ENCODE measurements at regions not wholly inside any gene's neighbourhood (a gene's known extent, or its start where the extent isn't known, plus 50 kb on each side); places are given as distances from the start of the nearest gene placed in this dataset.
A peak's percentile ranks its signal among the peaks of the same experiment; 100 is the strongest.

GRCh38 chr1:243921111-243921510 lies 71.1 kb upstream of the AKT3 start:
- TF ChIP-seq, protein P1, sequence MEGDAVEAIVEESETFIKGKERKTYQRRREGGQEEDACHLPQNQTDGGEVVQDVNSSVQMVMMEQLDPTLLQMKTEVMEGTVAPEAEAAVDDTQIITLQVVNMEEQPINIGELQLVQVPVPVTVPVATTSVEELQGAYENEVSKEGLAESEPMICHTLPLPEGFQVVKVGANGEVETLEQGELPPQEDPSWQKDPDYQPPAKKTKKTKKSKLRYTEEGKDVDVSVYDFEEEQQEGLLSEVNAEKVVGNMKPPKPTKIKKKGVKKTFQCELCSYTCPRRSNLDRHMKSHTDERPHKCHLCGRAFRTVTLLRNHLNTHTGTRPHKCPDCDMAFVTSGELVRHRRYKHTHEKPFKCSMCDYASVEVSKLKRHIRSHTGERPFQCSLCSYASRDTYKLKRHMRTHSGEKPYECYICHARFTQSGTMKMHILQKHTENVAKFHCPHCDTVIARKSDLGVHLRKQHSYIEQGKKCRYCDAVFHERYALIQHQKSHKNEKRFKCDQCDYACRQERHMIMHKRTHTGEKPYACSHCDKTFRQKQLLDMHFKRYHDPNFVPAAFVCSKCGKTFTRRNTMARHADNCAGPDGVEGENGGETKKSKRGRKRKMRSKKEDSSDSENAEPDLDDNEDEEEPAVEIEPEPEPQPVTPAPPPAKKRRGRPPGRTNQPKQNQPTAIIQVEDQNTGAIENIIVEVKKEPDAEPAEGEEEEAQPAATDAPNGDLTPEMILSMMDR (IDR thresholded peaks at IDR 0.05; ENCODE audit: control insufficient read depth, insufficient read depth, low read depth, low read length, missing control alignments), result no peak
- DNase-seq (ENCODE audit: low read depth), result no peak
- no peak overlapping the region for H3K4me3 ChIP-seq (ENCODE audit: control insufficient read depth, low read depth, low read length)

DNA sequence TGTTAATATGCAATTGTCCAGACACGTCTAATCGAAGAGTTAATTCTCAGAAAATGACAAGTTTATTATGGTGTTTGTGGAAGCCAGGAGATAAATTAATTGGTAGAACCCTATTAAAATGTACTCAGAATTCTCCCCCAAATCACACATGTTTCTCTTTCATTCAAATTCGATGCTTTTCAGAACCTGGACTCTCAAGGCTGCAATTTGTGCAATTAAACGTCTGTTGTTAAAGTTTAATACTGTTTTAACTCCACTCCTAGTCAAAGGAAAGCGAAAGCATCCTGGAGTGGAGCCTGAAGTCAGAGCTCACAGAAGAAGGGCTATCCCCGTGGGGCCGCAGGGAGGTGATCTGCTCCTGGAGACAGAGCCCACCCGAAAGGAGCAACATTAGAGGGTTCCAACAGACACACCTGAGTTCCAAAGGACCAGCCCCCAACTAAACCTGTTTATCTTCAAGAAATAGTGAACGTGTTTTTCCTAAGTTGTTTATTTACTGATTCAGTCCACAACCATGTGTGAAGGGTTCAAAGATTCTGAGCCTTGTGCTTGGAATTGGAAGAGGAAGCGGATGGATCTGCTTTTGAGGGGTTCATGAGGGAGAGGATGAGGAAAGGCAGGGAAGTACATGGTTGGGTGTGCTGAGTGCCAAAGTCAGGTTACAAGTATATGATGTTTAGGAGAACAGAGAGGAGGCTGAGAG lies 68.0 kb upstream of the AKT3 start:
- TF ChIP-seq, protein P1 (IDR thresholded peaks at IDR 0.05; ENCODE audit: control insufficient read depth, insufficient read depth, low read depth, low read length, missing control alignments), result no peak
- DNase-seq (ENCODE audit: low read depth), result no peak

DNA sequence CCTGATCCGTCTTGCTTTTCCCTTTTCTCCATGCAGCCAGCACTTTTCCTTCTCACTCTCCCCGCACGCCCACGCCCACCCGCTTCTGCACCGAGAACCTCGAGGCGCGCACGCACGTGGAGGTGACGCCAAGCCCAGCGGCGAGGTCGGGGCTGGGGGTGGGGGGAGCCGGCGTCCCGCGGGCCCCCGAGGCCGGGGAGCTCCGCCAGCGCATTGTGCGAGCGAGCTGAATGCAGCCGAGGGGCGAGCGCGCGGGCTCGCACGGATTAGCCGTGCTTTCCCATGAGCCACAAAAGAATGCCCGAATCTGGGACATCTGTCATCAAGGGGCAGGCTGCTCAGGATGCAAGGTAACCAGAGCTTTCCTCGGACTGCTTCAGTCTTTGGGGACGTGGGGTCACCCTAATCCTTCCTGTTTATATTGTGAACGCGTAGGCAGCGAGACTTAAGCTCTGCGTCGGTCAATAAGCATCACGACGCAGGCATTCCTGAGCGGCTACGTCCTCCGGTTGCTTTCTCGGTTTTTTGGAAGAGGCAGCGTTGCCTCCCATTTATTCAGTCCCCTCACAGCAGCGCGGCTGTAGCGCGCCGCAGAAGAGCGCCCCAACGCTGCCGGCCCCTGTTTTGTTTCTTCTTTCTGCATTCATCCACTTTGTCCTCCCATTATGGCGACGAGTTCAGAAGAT lies 67.3 kb upstream of the AKT3 start:
- DNase-seq (ENCODE audit: low read depth), result peak; percentile 24
- peak overlapping the region; percentile 50 for H3K4me3 ChIP-seq (ENCODE audit: control insufficient read depth, low read depth, low read length)
- TF ChIP-seq, protein P1 (IDR thresholded peaks at IDR 0.05; ENCODE audit: control insufficient read depth, insufficient read depth, low read depth, low read length, missing control alignments), result no peak

More for the DNA sequence above, 68.0 kb upstream of the AKT3 start:
- peak overlapping the region; percentile 50 for H3K4me3 ChIP-seq (ENCODE audit: control insufficient read depth, low read depth, low read length)

GRCh38 chr1:243916160-243916559 lies 66.1 kb upstream of the AKT3 start:
- TF ChIP-seq, protein P1 (IDR thresholded peaks at IDR 0.05; ENCODE audit: control insufficient read depth, insufficient read depth, low read depth, low read length, missing control alignments), result no peak
- H3K4me3 ChIP-seq (ENCODE audit: control insufficient read depth, low read depth, low read length), result no peak overlapping the region
- no peak for DNase-seq (ENCODE audit: low read depth)

GRCh38 chr1:243912347-243912746 lies 62.3 kb upstream of the AKT3 start:
- no peak for DNase-seq (ENCODE audit: low read depth)
- H3K4me3 ChIP-seq (ENCODE audit: control insufficient read depth, low read depth, low read length), result no peak overlapping the region
- TF ChIP-seq, protein P1 (IDR thresholded peaks at IDR 0.05; ENCODE audit: control insufficient read depth, insufficient read depth, low read depth, low read length, missing control alignments), result no peak

DNA sequence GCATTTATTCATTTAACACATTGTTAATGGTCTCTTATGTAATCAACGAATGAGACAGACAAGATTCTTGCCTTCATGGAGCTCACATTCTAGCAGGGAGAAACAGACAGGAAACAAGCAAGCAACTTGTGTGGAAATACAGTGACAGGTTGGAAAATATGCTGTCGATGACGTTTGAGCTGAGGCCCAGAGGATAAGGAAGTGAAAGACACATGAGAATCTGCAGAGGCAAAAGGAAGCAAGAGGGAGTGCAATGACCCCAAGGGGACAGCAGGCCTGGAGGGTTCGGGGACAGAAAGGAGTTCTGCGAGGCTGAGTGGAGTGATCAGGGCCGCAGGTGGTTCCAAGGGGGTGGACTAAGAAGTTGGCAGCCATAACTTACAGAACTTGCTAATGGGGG lies 60.6 kb upstream of the AKT3 start:
- H3K4me3 ChIP-seq (ENCODE audit: control insufficient read depth, low read depth, low read length), result no peak overlapping the region
- TF ChIP-seq, protein P1 (IDR thresholded peaks at IDR 0.05; ENCODE audit: control insufficient read depth, insufficient read depth, low read depth, low read length, missing control alignments), result no peak
- no peak for DNase-seq (ENCODE audit: low read depth)
